CMK (cell line): ENCODE measurements at regions not wholly inside any gene's neighbourhood (a gene's known extent, or its start where the extent isn't known, plus 50 kb on each side); places are given as distances from the start of the nearest gene placed in this dataset.

Experiments used
- DNase-seq: peaks from one replicate; pipeline ENCODE4 v3.0.0-alpha.2; 2010; ENCODE audit warnings: low read depth

GRCh38 chr1:239268007-239268406, 118.4 kb upstream of the CHRM3 start:
- no peak for DNase-seq

GRCh38 chr1:239263801-239264200, 122.6 kb upstream of the CHRM3 start:
- DNase-seq = no peak

- no peak for DNase-seq
Observed at GRCh38 chr1:239262538-239262937, 123.8 kb upstream of the CHRM3 start.

DNA sequence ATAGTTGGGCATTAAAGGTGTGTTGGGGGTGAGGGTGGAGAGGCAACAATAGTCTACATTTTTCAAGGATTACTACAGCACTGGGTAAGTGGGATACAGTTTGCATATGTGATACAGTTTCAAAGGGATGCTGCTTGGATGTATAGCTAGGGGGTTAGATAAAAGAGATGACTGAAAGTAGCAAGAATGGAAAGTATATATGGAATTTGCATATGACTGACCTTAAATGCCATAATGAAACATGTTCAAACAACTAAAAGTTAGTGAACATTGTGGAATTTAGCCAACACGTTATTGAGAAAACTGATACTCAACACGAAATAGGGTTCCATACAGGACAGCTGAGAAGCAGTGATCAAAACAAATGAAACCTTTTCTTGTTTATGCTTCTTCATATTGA, 124.8 kb upstream of the CHRM3 start:
- no peak for DNase-seq

DNA sequence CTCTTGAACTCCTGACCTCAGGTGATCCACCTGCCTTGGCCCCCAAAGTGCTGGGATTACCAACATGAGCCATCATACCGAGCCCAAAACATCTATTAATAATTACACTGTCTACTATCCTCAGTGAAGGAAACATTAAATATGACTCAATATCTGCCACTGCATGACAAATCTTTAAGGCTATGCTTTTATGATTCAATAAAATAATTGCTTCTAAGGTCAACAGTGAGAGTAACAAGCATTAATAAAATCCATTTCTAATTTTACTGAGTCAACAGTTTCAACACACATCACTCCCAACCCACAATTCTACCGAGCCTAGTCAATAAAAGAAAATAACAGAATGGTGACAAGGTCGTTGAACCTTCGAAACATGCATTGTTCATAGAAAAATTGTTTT, 125.5 kb upstream of the CHRM3 start:
- no peak for DNase-seq

DNA sequence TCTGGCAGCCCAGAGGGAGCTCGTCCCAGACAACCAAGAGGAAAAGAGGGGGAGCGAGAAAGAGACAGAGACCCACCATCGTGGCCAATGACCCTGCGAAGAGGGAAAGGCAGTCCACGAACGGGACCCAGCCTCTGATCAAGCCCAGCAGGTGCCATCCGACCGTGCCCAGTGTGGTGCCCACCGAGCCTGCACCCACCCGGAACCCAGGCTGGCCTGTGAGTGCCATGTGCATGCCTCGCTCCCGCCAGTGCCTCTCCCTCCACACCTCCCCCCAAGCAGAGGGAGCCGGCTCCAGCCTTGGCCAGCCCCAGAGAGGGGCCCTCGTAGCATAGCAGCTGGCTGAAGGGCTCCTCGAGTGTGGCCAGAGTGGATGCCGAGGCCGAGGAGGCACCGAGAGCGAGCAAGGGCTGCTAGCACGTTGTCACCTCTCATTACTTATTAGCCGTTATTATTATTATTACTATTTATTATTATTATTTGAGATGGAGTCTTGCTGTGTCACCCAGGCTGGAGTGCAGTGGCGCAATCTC, 130.7 kb upstream of the CHRM3 start:
- no peak for DNase-seq

GRCh38 chr1:239254999-239255398, 131.4 kb upstream of the CHRM3 start:
- no peak for DNase-seq

GRCh38 chr1:239253032-239253431, 133.3 kb upstream of the CHRM3 start:
- DNase-seq = no peak

DNA sequence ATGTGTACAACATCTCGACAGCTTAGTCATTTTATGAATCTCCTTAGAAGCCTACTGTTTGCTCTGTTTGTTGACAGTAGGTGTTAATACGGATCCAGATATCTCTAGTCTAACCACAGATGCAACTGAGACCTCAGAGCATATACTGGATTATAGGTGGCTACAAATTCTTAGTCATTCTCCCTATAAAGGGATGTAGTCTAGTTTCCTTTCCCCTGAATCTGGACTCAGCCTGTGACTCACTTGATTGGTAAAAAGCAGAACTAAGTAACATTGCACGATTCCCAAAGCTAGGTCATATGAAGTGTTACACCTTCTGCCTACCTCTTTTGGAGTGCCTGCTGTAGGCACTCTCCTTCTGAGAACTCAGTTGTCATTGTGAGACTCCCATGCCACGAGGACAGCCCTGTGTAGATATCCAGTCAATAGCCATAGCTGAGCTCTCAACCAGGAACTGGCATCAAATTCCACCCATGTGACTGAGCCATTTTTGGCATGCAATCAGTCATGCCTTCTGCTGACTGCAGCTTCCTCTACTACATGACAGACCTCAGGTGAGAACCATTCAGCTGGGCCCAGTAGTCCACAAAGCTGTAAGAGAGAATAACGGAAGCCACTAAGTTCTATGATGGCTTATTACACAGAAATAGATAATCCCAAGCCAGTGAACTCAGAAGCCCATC, 135.9 kb upstream of the CHRM3 start:
- DNase-seq = no peak

GRCh38 chr1:239247285-239247684, 139.1 kb upstream of the CHRM3 start:
- DNase-seq = no peak

GRCh38 chr1:239244084-239244483, 142.3 kb upstream of the CHRM3 start:
- DNase-seq = no peak

- no peak for DNase-seq
Observed at GRCh38 chr1:239243006-239243405, 143.4 kb upstream of the CHRM3 start.

- no peak for DNase-seq
Observed at GRCh38 chr1:239242404-239242803, 144.0 kb upstream of the CHRM3 start.

DNA sequence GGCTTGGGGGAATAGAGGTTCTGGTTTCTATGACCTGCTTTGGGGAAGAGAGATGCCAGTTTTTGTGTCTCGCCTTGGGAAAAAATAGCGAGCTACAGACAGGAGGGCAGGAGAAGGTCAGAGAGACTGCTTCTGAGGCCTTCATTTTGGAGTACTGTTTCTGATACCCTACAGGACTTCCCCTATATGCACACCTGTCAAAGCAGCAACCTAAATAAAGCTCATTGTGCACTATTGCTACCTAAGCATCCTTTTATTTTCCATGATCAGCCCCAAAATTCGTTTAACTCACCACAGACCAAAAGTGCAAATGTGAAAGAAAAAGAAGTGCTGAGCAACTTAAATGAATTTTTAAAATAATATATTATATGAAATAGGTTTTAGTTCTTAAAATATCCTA, 145.6 kb upstream of the CHRM3 start:
- DNase-seq = no peak

DNA sequence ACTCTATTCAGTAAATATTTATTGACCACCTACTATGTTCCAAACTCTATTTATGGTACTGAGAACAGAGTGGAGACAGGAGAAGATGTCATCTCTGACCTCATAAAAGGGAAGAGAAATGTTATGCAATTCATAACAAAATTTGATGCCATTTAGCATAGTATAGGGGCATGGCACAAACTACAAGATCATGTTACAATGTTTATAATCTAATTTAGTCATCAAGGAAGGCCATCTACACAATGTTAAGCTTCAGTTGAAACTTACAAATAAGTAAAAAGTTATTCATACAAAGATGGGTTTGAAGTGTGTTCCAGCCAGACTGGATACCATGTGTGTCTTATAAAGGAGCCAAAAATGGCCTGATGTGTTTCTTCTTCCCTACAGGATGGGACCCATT, 146.8 kb upstream of the CHRM3 start:
- DNase-seq = no peak

GRCh38 chr1:239237912-239238311, 148.5 kb upstream of the CHRM3 start:
- DNase-seq = no peak

DNA sequence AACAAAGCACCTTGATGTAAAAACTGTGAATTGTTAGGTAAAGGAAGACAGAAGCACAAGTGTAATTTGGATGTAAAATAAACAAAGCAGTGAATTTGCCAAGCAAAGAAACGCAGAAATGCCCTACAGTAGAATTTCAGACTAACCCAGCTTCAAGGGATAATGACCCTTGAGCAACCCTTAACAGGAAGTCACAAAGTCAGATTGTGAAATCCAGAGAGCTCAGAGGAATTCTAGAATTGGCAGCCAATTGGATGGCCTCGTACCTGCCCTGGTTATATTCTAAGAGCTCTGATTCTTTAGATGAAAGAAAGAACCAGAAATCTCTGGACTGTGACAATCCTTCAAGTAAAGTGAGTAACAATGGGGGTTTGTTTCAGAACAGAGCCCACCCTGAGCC, 152.7 kb upstream of the CHRM3 start:
- DNase-seq = no peak

- DNase-seq = no peak
Observed at GRCh38 chr1:239232921-239233320, 153.4 kb upstream of the CHRM3 start.

DNA sequence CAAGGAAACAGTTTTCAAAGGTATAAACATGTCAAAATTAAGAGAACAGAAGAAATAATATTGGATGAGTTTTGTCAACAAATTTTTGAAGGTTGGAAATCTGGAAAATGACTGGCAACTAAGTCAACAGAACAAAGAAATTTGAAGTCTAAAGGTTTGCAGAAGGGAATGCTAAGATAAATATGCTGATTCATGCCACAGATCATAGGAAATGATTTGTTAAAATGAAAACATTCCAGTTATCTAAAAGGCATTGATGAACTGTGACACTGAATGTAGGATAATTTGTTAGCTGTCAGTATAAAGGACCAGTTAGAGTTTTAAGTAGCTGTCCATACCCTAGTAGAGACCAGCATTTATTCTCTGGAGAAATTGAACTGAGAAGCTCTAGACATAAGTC, 157.9 kb upstream of the CHRM3 start:
- no peak for DNase-seq

DNA sequence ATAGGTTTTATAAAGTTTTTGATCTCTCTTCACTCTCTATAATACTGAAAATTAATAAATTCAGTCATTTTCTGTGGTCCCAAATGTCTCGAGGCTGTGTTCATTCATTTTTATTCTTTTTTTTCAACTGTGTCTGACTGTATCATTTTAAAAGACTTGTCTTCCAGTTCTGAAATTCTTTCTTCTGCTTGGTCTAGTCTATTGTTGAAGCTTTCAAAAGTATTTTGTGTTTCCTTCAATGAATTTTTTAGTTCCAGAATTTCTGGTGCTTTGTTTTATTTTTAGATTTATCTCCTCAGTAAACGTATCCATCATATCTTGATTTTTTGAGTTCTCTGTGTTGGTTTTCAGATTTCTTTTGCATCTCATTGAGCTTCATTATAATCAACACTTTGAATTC, 161.0 kb upstream of the CHRM3 start:
- no peak for DNase-seq

GRCh38 chr1:239224100-239224499, 162.3 kb upstream of the CHRM3 start:
- DNase-seq = no peak

DNA sequence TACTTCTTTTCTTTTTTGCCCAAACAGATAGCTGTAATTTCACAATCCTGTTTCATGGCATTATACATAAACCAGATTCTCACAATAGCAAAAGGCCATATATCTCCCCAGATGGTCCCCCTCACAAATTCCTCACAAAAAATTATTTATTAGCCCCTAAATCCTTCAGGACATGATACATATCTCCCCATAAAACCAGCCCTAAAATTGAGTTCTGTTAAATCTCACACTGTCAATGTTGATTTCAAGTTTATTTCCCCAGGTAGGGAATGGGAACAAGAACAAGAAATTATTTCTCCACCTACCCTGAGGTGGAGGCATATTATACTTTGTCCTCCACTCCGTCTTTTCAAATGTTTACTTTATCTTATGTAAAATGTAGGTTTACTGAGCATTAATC, 163.4 kb upstream of the CHRM3 start:
- no peak for DNase-seq

DNA sequence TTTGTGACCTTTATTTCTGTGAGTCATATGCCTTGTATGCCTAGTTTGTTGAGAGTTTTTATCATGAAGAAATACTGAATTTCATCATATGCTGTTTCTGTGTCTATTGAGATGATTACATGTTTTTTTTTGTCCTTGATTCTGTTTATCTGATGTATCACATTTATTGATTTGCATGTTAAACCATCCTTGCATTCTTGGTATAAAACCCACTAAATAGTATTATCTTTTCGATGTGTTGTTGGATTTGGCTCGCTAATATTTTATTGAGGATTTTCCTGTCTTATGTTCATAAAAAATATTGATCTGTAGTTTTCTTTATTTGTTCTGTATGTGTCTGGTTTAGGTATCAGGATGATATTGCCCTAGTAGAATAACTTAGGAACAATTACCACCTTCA, 164.7 kb upstream of the CHRM3 start:
- no peak for DNase-seq

DNA sequence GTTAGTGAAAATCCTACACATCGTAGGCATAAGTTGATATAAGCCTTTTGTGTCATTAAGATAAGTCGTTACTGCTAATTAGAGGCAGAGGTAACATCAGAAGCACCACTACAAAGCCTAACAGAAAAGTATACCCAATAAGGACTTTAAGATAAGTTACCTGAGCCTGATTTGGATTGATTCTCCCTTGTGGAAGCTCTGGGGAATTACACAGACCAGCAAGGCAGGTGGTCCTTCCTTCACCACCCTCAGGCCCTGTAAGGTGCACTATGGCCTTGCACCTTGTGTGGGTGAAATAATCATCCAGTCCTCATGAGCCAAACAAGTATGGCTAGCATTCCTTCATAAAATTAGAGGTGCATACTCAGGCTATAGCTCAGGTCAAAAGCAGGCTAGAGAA, 166.7 kb upstream of the CHRM3 start:
- no peak for DNase-seq
